PC-3 (cell line): ENCODE measurements at regions not wholly inside any gene's neighbourhood (a gene's known extent, or its start where the extent isn't known, plus 50 kb on each side); places are given as distances from the start of the nearest gene placed in this dataset.

Experiments
- ATAC-seq: fragments of 200-7000 bp; cut with Tn5 transposase; 2 replicates; pipeline ENCODE4 v1.9.1; 2020; ENCODE audit warnings: mild to moderate bottlenecking, moderate library complexity
- BruUV-seq: library from RNA; stranded (reverse); fragments of 400-500 nt; replicated peaks from 2 replicates; lab custom pipeline; 2021; lab: Mats Ljungman, UMichigan
- CTCF ChIA-PET: fragments of 300-600 bp; sonication (Branson Sonifier 250); formaldehyde crosslinking; loops from one replicate; lab custom pipeline; 2022; ENCODE audit warnings: antibody characterized with exemption; lab: Charles Lee
- POLR2A ChIA-PET: fragments of 300-600 bp; sonication (Branson Sonifier 250); formaldehyde crosslinking; loops from one replicate; lab custom pipeline; 2022; ENCODE audit warnings: antibody characterized with exemption; ENCODE audit not compliant: unreplicated experiment; lab: Charles Lee
- DNase-seq: peaks from one replicate; pipeline ENCODE4 v3.0.0-alpha.2; 2015
- H2AFZ ChIP-seq: fragments of 300-600 bp; sonication (generic); 2 replicates; pipeline ENCODE4 v1.6.0; 2016; ENCODE audit warnings: antibody characterized with exemption, low read length
- H3F3A ChIP-seq: fragments of 300-600 bp; sonication (generic); one replicate; pipeline ENCODE4 v1.6.0; 2017; ENCODE audit warnings: antibody characterized with exemption, low read length, control low read depth, mild to moderate bottlenecking; ENCODE audit not compliant: unreplicated experiment
- H3K27ac ChIP-seq: fragments of 300-600 bp; sonication (generic); 2 replicates; pipeline ENCODE4 v1.5.1; 2016; ENCODE audit warnings: mild to moderate bottlenecking, low read length
- H3K27me3 ChIP-seq: fragments of 300-600 bp; sonication (generic); 2 replicates; pipeline ENCODE4 v1.6.1; 2016; ENCODE audit warnings: low read length, mixed read lengths
- H3K36me3 ChIP-seq: fragments of 300-600 bp; sonication (generic); 2 replicates; pipeline ENCODE4 v1.6.1; 2016; ENCODE audit warnings: low read depth, mixed run types, low read length, mixed read lengths
- H3K4me1 ChIP-seq: fragments of 300-600 bp; sonication (generic); 2 replicates; pipeline ENCODE4 v1.5.1; 2016; ENCODE audit warnings: low read length; ENCODE audit not compliant: insufficient read depth
- H3K4me2 ChIP-seq: fragments of 300-600 bp; sonication (generic); 2 replicates; pipeline ENCODE4 v1.6.0; 2016; ENCODE audit warnings: low read length
- H3K4me3 ChIP-seq: fragments of 300-600 bp; sonication (generic); 2 replicates; pipeline ENCODE4 v1.5.1; 2016; ENCODE audit warnings: mild to moderate bottlenecking, low read length, mixed read lengths
- H3K79me2 ChIP-seq: fragments of 300-600 bp; sonication (generic); 2 replicates; pipeline ENCODE4 v1.6.1; 2017; ENCODE audit warnings: low read length, mixed read lengths
- H3K9ac ChIP-seq: fragments of 300-600 bp; sonication (generic); 2 replicates; pipeline ENCODE4 v1.6.0; 2016; ENCODE audit warnings: mild to moderate bottlenecking, low read length
- H3K9me2 ChIP-seq: fragments of 300-600 bp; sonication (generic); replicated peaks from 2 replicates; pipeline ENCODE4 v1.6.1; 2016; ENCODE audit warnings: mixed run types, low read length, mixed read lengths
- H3K9me3 ChIP-seq: fragments of 300-600 bp; sonication (generic); 2 replicates; pipeline ENCODE4 v1.6.1; 2016; ENCODE audit warnings: low read length, mixed read lengths
- H4K20me1 ChIP-seq: fragments of 300-600 bp; sonication (generic); 2 replicates; pipeline ENCODE4 v1.6.1; 2016; ENCODE audit warnings: low read length, mixed read lengths
- CTCF ChIP-seq: fragments of 300-600 bp; sonication (generic); conservative IDR thresholded peaks from 2 replicates; pipeline ENCODE4 v1.5.1; 2017; ENCODE audit warnings: antibody characterized with exemption, low read depth, mild to moderate bottlenecking, low read length
- EZH2 ChIP-seq: fragments of 300-600 bp; sonication (generic); IDR thresholded peaks from one replicate; pipeline ENCODE4 v1.6.1; 2017; ENCODE audit warnings: antibody characterized with exemption, mild to moderate bottlenecking, low read length; ENCODE audit not compliant: unreplicated experiment
- EZH2phosphoT487 ChIP-seq: fragments of 300-600 bp; sonication (generic); IDR thresholded peaks from 2 replicates; pipeline ENCODE4 v1.6.1; 2018; ENCODE audit warnings: mild to moderate bottlenecking, antibody characterized with exemption, low read length, borderline replicate concordance
- intact Hi-C: fragments of 100-400 bp; cut with micrococcal nuclease; formaldehyde crosslinking; loops from 2 replicates; pipeline ENCODE4 v1.9.0; 2023

- Histone ChIP-seq H3F3A (no peaks in the 10 kb centered on the region), H3K79me2 (no peaks in the 10 kb centered on the region), H2AFZ (no peak overlapping the region), H3K4me3 (no peak overlapping the region), H3K4me2 (no peak overlapping the region), H3K36me3 (no peaks in the 10 kb centered on the region), H3K9me3 (no peaks in the 10 kb centered on the region), H3K4me1 (peaks cover 12% of the 10 kb centered on the region), H3K9me2 (no peaks in the 10 kb centered on the region), H3K27me3 (no peaks in the 10 kb centered on the region), H3K9ac (no peak overlapping the region), H3K27ac (no peak overlapping the region), H4K20me1 (no peaks in the 10 kb centered on the region)
- ATAC-seq (no peak), DNase-seq (no peak)
- intact Hi-C loops: no loop called here
- BruUV-seq: no TSS peak
- ChIA-PET CTCF (interaction anchor here (0.5 kb wide), 1 partner anchor 786 kb away, joined by 3 read pairs; no protein-coding TSS in a partner anchor), POLR2A (no interaction called here)
- TF ChIP-seq EZH2 (no peak), CTCF (no peak), EZH2phosphoT487 (no peak)
Measured at GRCh38 chr2:207450186-207450585, 79.6 kb upstream of the CREB1 start.

- DNase-seq: no peak
- no TSS peak for BruUV-seq
- Histone ChIP-seq H3K9me2 (no peaks in the 10 kb centered on the region), H3K27me3 (no peaks in the 10 kb centered on the region), H3K36me3 (no peaks in the 10 kb centered on the region), H4K20me1 (no peaks in the 10 kb centered on the region), H3K4me1 (no peaks in the 10 kb centered on the region), H3K9me3 (no peaks in the 10 kb centered on the region), H3K9ac (no peak overlapping the region), H3K27ac (no peak overlapping the region), H3K4me3 (no peak overlapping the region), H3K4me2 (no peak overlapping the region), H3F3A (no peaks in the 10 kb centered on the region), H3K79me2 (no peaks in the 10 kb centered on the region), H2AFZ (no peak overlapping the region)
- no peak for ATAC-seq
- intact Hi-C loops: no loop called here
- CTCF ChIA-PET: no interaction called here
- no peak for TF ChIP-seq EZH2phosphoT487
- TF ChIP-seq EZH2: no peak
- 0 out of 2 replicates have a peak, but pooled peaks have one; percentile 31 for TF ChIP-seq CTCF
- POLR2A ChIA-PET: no interaction called here
Measured at GRCh38 chr2:207458582-207458981, 71.2 kb upstream of the CREB1 start.

GRCh38 chr2:207459990-207460757, 69.6 kb upstream of the CREB1 start:
- H3K4me2 ChIP-seq: no peak overlapping the region
- H3F3A ChIP-seq: no peaks in the 10 kb centered on the region
- no peaks in the 10 kb centered on the region for H4K20me1 ChIP-seq
- no peaks in the 10 kb centered on the region for H3K4me1 ChIP-seq
- H3K4me3 ChIP-seq: no peak overlapping the region
- H3K27me3 ChIP-seq: no peaks in the 10 kb centered on the region
- DNase-seq: no peak
- ChIA-PET POLR2A (no interaction called here), CTCF (no interaction called here)
- H3K9me2 ChIP-seq: no peaks in the 10 kb centered on the region
- H2AFZ ChIP-seq: no peak overlapping the region
- BruUV-seq: no TSS peak
- no peak overlapping the region for H3K27ac ChIP-seq
- no peaks in the 10 kb centered on the region for H3K79me2 ChIP-seq
- no peak for ATAC-seq
- no peaks in the 10 kb centered on the region for H3K9me3 ChIP-seq
- intact Hi-C loops: no loop called here
- no peaks in the 10 kb centered on the region for H3K36me3 ChIP-seq
- H3K9ac ChIP-seq: no peak overlapping the region
- TF ChIP-seq EZH2 (no peak), CTCF (no peak), EZH2phosphoT487 (no peak)
